ENCODE measurements at regions not wholly inside any gene's neighbourhood (a gene's known extent, or its start where the extent isn't known, plus 50 kb on each side); places are given as distances from the start of the nearest gene placed in this dataset.
A peak's percentile ranks its signal among the peaks of the same experiment; 100 is the strongest.

GRCh38 chr1:243943671-243944428, 93.8 kb upstream of the AKT3 start:
- DNase-seq = no peak

GRCh38 chr1:243942196-243943150, 92.4 kb upstream of the AKT3 start:
- no peak for DNase-seq

- DNase-seq = no peak
Measured at GRCh38 chr1:243940451-243940850, 90.4 kb upstream of the AKT3 start.

- DNase-seq = no peak
Measured at GRCh38 chr1:243939167-243939848, 89.3 kb upstream of the AKT3 start.

GRCh38 chr1:243938208-243938607, 88.2 kb upstream of the AKT3 start:
- DNase-seq = no peak

- DNase-seq = no peak
Measured at GRCh38 chr1:243933495-243933894, 83.5 kb upstream of the AKT3 start.

- DNase-seq = no peak
Measured at GRCh38 chr1:243931957-243932356, 81.9 kb upstream of the AKT3 start.

GRCh38 chr1:243930822-243931671, 81.0 kb upstream of the AKT3 start:
- no peak for DNase-seq

- DNase-seq = no peak
Measured at GRCh38 chr1:243927381-243927780, 77.3 kb upstream of the AKT3 start.

- DNase-seq = no peak
Measured at GRCh38 chr1:243926803-243927245, 76.8 kb upstream of the AKT3 start.

GRCh38 chr1:243926299-243926698, 76.3 kb upstream of the AKT3 start:
- no peak for DNase-seq

GRCh38 chr1:243924588-243925349, 74.7 kb upstream of the AKT3 start:
- DNase-seq = no peak

GRCh38 chr1:243924188-243924587, 74.1 kb upstream of the AKT3 start:
- DNase-seq = no peak

GRCh38 chr1:243923292-243924171, 73.5 kb upstream of the AKT3 start:
- no peak for DNase-seq

GRCh38 chr1:243921111-243921510, 71.1 kb upstream of the AKT3 start:
- DNase-seq = no peak

GRCh38 chr1:243917863-243918565, 68.0 kb upstream of the AKT3 start:
- DNase-seq = no peak

GRCh38 chr1:243917177-243917862, 67.3 kb upstream of the AKT3 start:
- DNase-seq = peak; percentile 29

GRCh38 chr1:243916160-243916559, 66.1 kb upstream of the AKT3 start:
- DNase-seq = no peak

GRCh38 chr1:243912347-243912746, 62.3 kb upstream of the AKT3 start:
- DNase-seq = no peak

Measured in NCI-H1105 treated with DMSO at 0.1 percent for 48 hours (cell line).